Erythroblast (primary cell): ENCODE measurements at regions not wholly inside any gene's neighbourhood (a gene's known extent, or its start where the extent isn't known, plus 50 kb on each side); places are given as distances from the start of the nearest gene placed in this dataset.

Source experiments
- GATA1 ChIP-seq: IDR thresholded peaks from 2 replicates; pipeline ENCODE4 v1.6.1; 2011; ENCODE audit warnings: low read depth, mild to moderate bottlenecking, control low read depth, low read length, moderate library complexity
- POLR2A ChIP-seq: IDR thresholded peaks from 2 replicates; pipeline ENCODE4 v1.6.1; 2011; ENCODE audit warnings: mild to moderate bottlenecking, low read length

GRCh38 chr3:24828011-24828410, 333.4 kb upstream of the THRB start:
- TF ChIP-seq POLR2A (no peak), GATA1 (no peak)
